NT2/D1 (cell line): ENCODE measurements at regions not wholly inside any gene's neighbourhood (a gene's known extent, or its start where the extent isn't known, plus 50 kb on each side); places are given as distances from the start of the nearest gene placed in this dataset.

ENCODE experiments used
- SUZ12 ChIP-seq: IDR thresholded peaks from 2 replicates; pipeline ENCODE4 v1.6.1; 2011; ENCODE audit not compliant: insufficient read length, insufficient read depth; ENCODE audit errors: extremely low read depth
- YY1 ChIP-seq: IDR thresholded peaks from 2 replicates; pipeline ENCODE4 v1.6.1; 2011; ENCODE audit not compliant: insufficient read length, insufficient read depth
- ZNF274 ChIP-seq: IDR thresholded peaks from 2 replicates; pipeline ENCODE4 v1.6.1; 2011; ENCODE audit warnings: mild to moderate bottlenecking, low read depth, low read length

- TF ChIP-seq SUZ12, result no peak
- no peak for TF ChIP-seq ZNF274
- TF ChIP-seq YY1, result no peak
These were observed 233.3 kb upstream of the ECI2 start for GRCh38 chr6:4368649-4369048.
